ENCODE measurements at regions not wholly inside any gene's neighbourhood (a gene's known extent, or its start where the extent isn't known, plus 50 kb on each side); places are given as distances from the start of the nearest gene placed in this dataset.

DNA sequence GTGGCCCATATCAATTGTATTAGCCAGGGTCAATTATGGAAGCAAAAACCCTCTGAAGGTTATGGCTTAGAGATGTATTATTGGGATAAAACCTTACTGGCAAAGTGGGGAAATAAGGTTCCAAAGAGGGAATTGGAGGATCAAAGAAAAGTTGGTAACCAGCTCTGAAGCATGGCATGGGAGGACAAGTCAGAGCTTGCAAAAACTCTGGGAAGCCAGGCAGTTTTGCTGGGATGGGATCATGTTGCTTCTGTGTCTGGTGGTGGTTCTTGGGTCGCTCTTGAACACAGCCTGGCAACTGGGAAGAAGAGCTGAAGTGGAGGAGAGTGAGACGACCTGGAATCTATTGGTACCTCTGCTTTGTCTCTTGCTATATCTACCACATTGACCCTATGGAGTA, 162.6 kb downstream of the PMAIP1 start:
- H3K4me3 ChIP-seq = no peak overlapping the region
- no peaks in the 10 kb centered on the region for H3K36me3 ChIP-seq
- no peak for DNase-seq (ENCODE audit: low spot score in 2 of 2)
- no peak for TF ChIP-seq POLR2A (IDR thresholded peaks at IDR 0.05)
- no peaks in the 10 kb centered on the region for H3K27me3 ChIP-seq
- no peaks in the 10 kb centered on the region for H3K9me3 ChIP-seq
- H3K27ac ChIP-seq = no peak overlapping the region
- H3K4me1 ChIP-seq = no peaks in the 10 kb centered on the region
- WGBS, 2 donors = 72 to 88% methylated on average over 2 of the region's 2 CpGs

DNA sequence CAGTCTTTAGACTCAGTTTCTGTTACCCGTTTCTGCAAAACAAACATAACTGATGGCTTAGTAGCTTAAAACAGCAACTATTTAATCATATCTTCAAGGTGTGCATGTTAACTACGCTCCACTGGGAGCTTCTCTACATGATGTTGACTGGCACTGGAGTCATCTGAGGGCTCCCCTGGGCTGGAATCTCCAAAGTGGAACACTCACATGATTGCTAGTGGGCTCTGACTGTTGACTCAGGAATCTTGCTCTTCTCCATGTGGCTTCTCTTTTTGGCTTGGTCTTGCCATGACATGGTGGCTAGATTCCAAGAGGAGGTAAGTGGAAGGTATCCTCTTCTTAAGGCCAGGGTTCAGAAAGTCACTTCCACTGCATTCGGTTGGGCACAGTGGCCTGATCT, 160.8 kb downstream of the PMAIP1 start:
- no peak overlapping the region for H3K27ac ChIP-seq
- 79 to 89% methylated on average over 3 of the region's 3 CpGs for WGBS, 2 donors

DNA sequence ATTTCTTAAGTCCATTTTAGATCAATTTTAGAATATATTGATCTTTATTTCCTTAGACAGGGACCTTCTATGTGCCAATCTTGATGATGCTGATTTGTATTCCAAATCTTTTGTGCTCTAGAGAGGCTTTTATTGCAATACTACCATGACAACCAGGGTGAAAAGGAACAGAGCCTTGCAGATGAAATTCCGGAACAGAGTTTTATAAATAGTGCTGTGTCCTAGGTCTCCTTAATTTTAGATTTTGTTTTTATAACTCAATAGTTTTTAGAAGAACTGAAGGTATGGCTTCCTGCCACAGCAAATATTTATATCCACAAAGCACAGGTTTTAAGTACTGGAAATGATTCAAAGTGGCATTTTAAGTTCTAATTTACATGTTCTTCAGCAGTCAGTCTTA, 160.2 kb downstream of the PMAIP1 start:
- WGBS, 2 donors = 41 to 54% methylated on average over 1 of the region's 1 CpG
- no peaks in the 10 kb centered on the region for H3K9me3 ChIP-seq
- TF ChIP-seq EP300 (IDR thresholded peaks at IDR 0.05) (no peak), POLR2A (IDR thresholded peaks at IDR 0.05) (no peak)
- TF ChIP-seq, protein P1, sequence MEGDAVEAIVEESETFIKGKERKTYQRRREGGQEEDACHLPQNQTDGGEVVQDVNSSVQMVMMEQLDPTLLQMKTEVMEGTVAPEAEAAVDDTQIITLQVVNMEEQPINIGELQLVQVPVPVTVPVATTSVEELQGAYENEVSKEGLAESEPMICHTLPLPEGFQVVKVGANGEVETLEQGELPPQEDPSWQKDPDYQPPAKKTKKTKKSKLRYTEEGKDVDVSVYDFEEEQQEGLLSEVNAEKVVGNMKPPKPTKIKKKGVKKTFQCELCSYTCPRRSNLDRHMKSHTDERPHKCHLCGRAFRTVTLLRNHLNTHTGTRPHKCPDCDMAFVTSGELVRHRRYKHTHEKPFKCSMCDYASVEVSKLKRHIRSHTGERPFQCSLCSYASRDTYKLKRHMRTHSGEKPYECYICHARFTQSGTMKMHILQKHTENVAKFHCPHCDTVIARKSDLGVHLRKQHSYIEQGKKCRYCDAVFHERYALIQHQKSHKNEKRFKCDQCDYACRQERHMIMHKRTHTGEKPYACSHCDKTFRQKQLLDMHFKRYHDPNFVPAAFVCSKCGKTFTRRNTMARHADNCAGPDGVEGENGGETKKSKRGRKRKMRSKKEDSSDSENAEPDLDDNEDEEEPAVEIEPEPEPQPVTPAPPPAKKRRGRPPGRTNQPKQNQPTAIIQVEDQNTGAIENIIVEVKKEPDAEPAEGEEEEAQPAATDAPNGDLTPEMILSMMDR (IDR thresholded peaks at IDR 0.05) = no peak

More for the DNA sequence above, 160.8 kb downstream of the PMAIP1 start:
- no peaks in the 10 kb centered on the region for H3K27me3 ChIP-seq
- H3K36me3 ChIP-seq = no peaks in the 10 kb centered on the region
- H3K9me3 ChIP-seq = no peaks in the 10 kb centered on the region
- TF ChIP-seq, protein P1 (IDR thresholded peaks at IDR 0.05) = no peak
- TF ChIP-seq EP300 (IDR thresholded peaks at IDR 0.05) (no peak), POLR2A (IDR thresholded peaks at IDR 0.05) (no peak)
- H3K4me3 ChIP-seq = no peak overlapping the region
- no peak for DNase-seq (ENCODE audit: low spot score in 2 of 2)
- H3K4me1 ChIP-seq = no peaks in the 10 kb centered on the region

DNA sequence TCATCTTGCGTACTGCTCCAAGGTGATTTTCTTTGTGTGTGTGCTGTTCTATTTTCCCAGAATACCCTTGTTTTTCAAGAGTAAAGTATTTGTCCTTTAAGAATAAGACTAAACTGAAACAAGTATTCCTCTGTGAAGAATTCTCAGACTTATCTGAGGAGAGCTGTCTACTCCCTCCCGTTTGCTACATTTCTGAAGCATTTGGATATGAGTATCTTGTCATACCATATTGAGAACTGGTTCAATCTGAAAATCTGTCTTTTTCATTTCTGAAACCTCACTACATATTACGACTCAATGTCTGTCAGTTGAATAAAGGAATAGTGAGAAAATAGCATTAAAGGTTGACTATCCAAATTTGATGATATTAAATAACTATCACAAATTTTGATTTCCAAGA, 159.4 kb downstream of the PMAIP1 start:
- Histone ChIP-seq H3K36me3 (no peaks in the 10 kb centered on the region), H3K27ac (no peak overlapping the region), H3K27me3 (no peaks in the 10 kb centered on the region), H3K4me1 (no peaks in the 10 kb centered on the region), H3K9me3 (no peaks in the 10 kb centered on the region), H3K4me3 (no peak overlapping the region)
- 65 to 83% methylated on average over 3 of the region's 3 CpGs for WGBS, 2 donors
- TF ChIP-seq POLR2A (IDR thresholded peaks at IDR 0.05) (no peak), EP300 (IDR thresholded peaks at IDR 0.05) (no peak)
- TF ChIP-seq, protein P1 (IDR thresholded peaks at IDR 0.05) = no peak
- no peak for DNase-seq (ENCODE audit: low spot score in 2 of 2)

More for the DNA sequence above, 160.2 kb downstream of the PMAIP1 start:
- no peaks in the 10 kb centered on the region for H3K27me3 ChIP-seq
- DNase-seq (ENCODE audit: low spot score in 2 of 2) = no peak
- H3K27ac ChIP-seq = no peak overlapping the region
- no peak overlapping the region for H3K4me3 ChIP-seq
- no peaks in the 10 kb centered on the region for H3K36me3 ChIP-seq
- no peaks in the 10 kb centered on the region for H3K4me1 ChIP-seq

DNA sequence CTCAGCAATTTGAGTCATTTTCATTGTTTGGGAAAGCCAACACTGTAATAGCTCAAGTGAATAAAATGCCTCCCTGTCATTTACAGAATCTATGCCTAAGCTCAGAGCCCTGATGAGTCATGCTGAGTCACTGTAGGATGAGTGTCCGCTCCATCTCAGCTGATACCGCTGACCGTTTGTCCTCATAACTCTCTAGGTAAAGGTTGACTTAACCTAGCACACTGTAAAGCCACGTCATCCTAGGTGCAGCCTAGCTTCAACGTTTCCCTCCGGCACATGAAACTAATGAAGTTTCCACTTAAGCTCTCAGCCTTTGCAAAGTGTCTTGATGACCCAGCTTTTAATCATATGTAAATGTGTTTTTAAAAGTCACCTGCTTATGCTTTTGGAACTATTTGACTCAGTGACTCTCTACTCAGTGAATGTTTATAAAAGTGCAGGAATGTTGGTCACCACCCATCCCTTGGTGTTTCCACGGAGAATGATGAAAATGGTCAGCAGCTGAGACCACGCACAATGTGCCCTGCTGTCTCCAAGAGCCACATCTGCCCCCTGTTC, 154.0 kb downstream of the PMAIP1 start:
- no peak for TF ChIP-seq EP300 (IDR thresholded peaks at IDR 0.05)
- H3K9me3 ChIP-seq = peaks cover 0 to 11% (median 0%) of the 10 kb centered on the region in 4 donors
- no peak for DNase-seq (ENCODE audit: low spot score in 2 of 2)
- no peak overlapping the region for H3K4me3 ChIP-seq
- no peaks in the 10 kb centered on the region for H3K27me3 ChIP-seq
- no peaks in the 10 kb centered on the region for H3K36me3 ChIP-seq
- H3K4me1 ChIP-seq = no peaks in the 10 kb centered on the region
- H3K27ac ChIP-seq = no peak overlapping the region
- 68 to 76% methylated on average over 8 of the region's 8 CpGs for WGBS, 2 donors

DNA sequence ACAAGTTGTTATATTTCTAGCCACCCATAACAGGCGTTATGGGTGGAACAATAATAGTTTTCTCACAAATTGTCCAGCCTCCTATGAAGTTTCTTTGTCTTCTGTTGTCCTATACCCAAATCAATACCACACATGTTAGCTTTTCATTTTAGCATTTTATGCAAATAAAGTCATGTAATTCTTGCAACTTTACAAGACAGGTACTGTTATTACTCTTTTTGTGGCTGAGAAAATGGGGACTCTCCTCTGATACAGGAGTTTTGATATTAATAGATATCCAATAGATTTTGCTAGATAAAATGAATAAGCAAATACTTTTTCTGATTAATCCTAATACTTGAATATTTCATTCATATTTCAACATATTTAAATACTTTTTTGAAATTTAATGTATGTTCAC, 151.0 kb downstream of the PMAIP1 start:
- H3K27me3 ChIP-seq = no peaks in the 10 kb centered on the region
- 93 to 98% methylated on average over 1 of the region's 1 CpG for WGBS, 2 donors
- no peaks in the 10 kb centered on the region for H3K4me1 ChIP-seq
- no peaks in the 10 kb centered on the region for H3K36me3 ChIP-seq
- no peak overlapping the region for H3K4me3 ChIP-seq
- H3K9me3 ChIP-seq = peaks cover 0 to 11% (median 0%) of the 10 kb centered on the region in 4 donors
- H3K27ac ChIP-seq = no peak overlapping the region
- no peak for DNase-seq (ENCODE audit: low spot score in 2 of 2)
- TF ChIP-seq, protein P1 (IDR thresholded peaks at IDR 0.05) = no peak
- no peak for TF ChIP-seq POLR2A (IDR thresholded peaks at IDR 0.05)
- TF ChIP-seq EP300 (IDR thresholded peaks at IDR 0.05) = no peak

Data from tibial nerve (tissue), 4 donors.